ENCODE measurements at regions not wholly inside any gene's neighbourhood (a gene's known extent, or its start where the extent isn't known, plus 50 kb on each side); places are given as distances from the start of the nearest gene placed in this dataset.

DNA sequence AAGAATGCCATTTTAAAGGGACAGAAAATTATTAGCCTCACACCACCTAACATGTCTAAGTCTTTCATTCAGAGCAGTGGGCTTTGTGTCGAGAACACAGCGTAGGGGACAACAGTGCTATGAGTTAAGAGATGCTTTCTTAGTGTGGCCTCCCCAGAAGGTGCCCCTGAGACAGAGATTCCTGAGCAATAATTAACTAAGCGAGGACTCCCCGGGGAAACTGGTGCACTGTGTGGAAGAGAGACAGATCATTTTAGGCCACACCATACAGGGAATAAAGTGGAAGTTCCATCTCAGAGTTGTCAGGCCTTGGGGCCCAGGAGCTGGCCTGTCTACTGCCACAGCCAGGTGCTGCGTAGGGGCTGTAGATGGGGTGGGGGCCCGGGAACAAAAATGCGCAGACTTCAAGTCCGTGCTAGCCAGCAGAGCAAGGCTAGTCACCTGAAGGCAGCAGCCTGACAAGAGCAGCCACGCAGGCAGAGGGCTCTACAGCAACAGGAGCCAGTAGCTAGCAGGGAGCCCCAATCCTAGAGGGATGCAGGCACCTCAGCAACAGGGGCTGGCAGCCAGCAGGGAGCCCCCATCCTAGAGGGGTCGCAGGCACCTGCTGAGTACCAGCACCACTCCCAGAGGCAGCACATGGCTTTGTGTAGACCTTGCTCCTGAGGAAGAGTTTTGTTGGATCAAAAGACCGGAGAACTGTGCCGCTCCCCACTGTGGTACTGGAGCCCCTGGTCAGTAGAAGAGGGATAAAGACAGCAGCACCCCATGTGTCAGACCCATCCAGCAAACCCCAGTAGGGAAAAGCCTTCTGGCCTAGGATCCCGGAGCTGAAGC is 63.0 kb upstream of the NXT1 start:
- TF ChIP-seq, protein P1, sequence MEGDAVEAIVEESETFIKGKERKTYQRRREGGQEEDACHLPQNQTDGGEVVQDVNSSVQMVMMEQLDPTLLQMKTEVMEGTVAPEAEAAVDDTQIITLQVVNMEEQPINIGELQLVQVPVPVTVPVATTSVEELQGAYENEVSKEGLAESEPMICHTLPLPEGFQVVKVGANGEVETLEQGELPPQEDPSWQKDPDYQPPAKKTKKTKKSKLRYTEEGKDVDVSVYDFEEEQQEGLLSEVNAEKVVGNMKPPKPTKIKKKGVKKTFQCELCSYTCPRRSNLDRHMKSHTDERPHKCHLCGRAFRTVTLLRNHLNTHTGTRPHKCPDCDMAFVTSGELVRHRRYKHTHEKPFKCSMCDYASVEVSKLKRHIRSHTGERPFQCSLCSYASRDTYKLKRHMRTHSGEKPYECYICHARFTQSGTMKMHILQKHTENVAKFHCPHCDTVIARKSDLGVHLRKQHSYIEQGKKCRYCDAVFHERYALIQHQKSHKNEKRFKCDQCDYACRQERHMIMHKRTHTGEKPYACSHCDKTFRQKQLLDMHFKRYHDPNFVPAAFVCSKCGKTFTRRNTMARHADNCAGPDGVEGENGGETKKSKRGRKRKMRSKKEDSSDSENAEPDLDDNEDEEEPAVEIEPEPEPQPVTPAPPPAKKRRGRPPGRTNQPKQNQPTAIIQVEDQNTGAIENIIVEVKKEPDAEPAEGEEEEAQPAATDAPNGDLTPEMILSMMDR (conservative IDR thresholded peaks at IDR 0.05 in 1 of 2, IDR thresholded peaks at IDR 0.05 in 1 of 2; ENCODE audit: extremely low read depth in 1 of 2, insufficient read depth in 1 of 2, low read depth in 1 of 2, low read length in 2 of 2) = no peak
- no peak for TF ChIP-seq EZH2 (IDR thresholded peaks at IDR 0.05; ENCODE audit: borderline replicate concordance, low read length)

Data from mammary epithelial cell (primary cell).